ENCODE measurements at regions not wholly inside any gene's neighbourhood (a gene's known extent, or its start where the extent isn't known, plus 50 kb on each side); places are given as distances from the start of the nearest gene placed in this dataset.

GRCh38 chr5:135688385-135688784, 109.6 kb upstream of the CXCL14 start:
- Mint-ChIP-seq H3K9me3 (no peaks in the 10 kb centered on the region), H3K27ac (no peak overlapping the region), H3K36me3 (ENCODE audit: low read depth) (no peaks in the 10 kb centered on the region), H3K27me3 (peaks cover 4% of the 10 kb centered on the region), H3K4me3 (no peak overlapping the region), H3K4me1 (no peaks in the 10 kb centered on the region)
- no peak for DNase-seq
- ChIA-PET CTCF (no interaction called here), POLR2A (no interaction called here)

DNA sequence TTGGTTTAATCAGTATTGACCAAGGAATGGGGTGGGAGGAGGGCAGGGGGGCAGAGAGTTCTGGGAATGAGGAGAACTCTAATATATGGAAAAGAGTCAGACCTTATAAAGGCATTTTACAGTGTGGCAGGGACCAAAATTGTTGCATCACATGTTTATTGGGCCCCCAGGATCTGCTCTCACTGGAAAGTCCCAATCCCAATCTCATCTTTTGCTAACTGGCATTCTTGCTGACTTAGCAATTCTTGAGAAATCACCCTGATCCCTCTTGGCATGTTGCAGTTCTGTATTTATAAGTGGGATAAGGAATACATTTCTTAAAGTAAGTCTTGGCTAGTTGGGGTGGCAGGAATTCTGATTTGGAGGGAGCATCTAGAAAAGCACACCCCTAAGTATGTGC, 104.4 kb upstream of the CXCL14 start:
- DNase-seq, result no peak
- Mint-ChIP-seq H3K27me3 (no peaks in the 10 kb centered on the region), H3K27ac (no peak overlapping the region), H3K9me3 (peaks cover 5% of the 10 kb centered on the region), H3K4me3 (no peak overlapping the region), H3K36me3 (ENCODE audit: low read depth) (no peaks in the 10 kb centered on the region), H3K4me1 (no peaks in the 10 kb centered on the region)
- POLR2A ChIA-PET, result no interaction called here
- CTCF ChIA-PET, result no interaction called here

- no peak for DNase-seq
- CTCF ChIA-PET, result no interaction called here
- Mint-ChIP-seq H3K4me3 (no peak overlapping the region), H3K4me1 (no peaks in the 10 kb centered on the region), H3K36me3 (ENCODE audit: low read depth) (no peaks in the 10 kb centered on the region), H3K27ac (no peak overlapping the region), H3K9me3 (peaks cover 5% of the 10 kb centered on the region), H3K27me3 (peaks cover 9% of the 10 kb centered on the region)
- POLR2A ChIA-PET, result no interaction called here
Measured at GRCh38 chr5:135680713-135681112, 101.9 kb upstream of the CXCL14 start.

GRCh38 chr5:135678640-135679268, 100.0 kb upstream of the CXCL14 start:
- Mint-ChIP-seq H3K4me1 (no peaks in the 10 kb centered on the region), H3K9me3 (peaks cover 5% of the 10 kb centered on the region), H3K27me3 (peaks cover 13% of the 10 kb centered on the region), H3K36me3 (ENCODE audit: low read depth) (no peaks in the 10 kb centered on the region), H3K4me3 (no peak overlapping the region), H3K27ac (no peak overlapping the region)
- no peak for DNase-seq
- ChIA-PET CTCF (no interaction called here), POLR2A (no interaction called here)

DNA sequence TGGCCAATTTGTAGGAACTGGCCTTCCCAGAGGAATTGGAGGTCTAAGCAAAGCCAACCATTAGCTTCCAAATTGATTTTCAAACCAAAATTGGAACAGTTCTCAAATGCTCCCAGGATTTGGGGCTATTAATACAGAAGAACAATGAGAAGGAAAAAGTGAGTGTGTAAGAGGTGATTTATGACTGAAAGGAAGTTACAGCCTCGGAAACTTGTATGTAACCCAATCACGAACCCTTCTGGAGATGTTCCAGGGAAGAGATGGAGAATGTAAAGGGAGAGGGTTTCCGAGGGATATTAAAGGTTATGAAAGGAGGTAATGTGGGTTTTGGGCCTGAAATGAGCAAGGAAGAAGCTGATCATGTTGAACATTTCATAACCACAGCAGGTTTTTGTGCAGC, 93.2 kb upstream of the CXCL14 start:
- peaks cover 19% of the 10 kb centered on the region for H3K27me3 Mint-ChIP-seq
- H3K9me3 Mint-ChIP-seq, result no peaks in the 10 kb centered on the region
- POLR2A ChIA-PET, result no interaction called here

GRCh38 chr5:135671052-135671705, 92.4 kb upstream of the CXCL14 start:
- Mint-ChIP-seq H3K36me3 (ENCODE audit: low read depth) (no peaks in the 10 kb centered on the region), H3K27me3 (peaks cover 18% of the 10 kb centered on the region)
- CTCF ChIA-PET, result no interaction called here

More for the DNA sequence above, 93.2 kb upstream of the CXCL14 start:
- Mint-ChIP-seq H3K36me3 (ENCODE audit: low read depth) (no peaks in the 10 kb centered on the region), H3K4me1 (peaks cover 2% of the 10 kb centered on the region), H3K27ac (no peak overlapping the region), H3K4me3 (no peak overlapping the region)
- CTCF ChIA-PET, result no interaction called here
- no peak for DNase-seq

DNA sequence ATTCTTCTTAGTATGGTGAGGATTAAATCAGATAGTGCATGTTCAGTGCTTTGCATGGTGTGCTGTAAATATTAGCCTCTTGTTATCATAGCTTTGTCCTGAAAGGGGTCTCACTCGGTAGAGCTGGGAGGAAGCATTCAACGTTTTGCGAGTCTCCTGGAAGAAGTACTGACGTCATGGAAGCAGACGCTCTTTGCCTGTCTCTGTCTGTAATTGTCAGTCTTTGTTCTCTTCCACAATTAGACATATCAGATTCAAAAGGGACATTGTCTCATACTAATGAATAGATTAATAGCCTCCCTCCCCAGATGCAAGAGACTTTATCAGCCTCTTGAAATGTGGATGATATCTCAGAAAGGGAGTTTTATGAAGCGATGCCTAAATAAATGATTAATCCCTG, 91.8 kb upstream of the CXCL14 start:
- Mint-ChIP-seq H3K4me1 (peaks cover 2% of the 10 kb centered on the region), H3K27me3 (peaks cover 18% of the 10 kb centered on the region), H3K27ac (no peak overlapping the region), H3K9me3 (no peaks in the 10 kb centered on the region), H3K36me3 (ENCODE audit: low read depth) (no peaks in the 10 kb centered on the region), H3K4me3 (no peak overlapping the region)
- ChIA-PET CTCF (no interaction called here), POLR2A (no interaction called here)
- DNase-seq, result no peak

More at GRCh38 chr5:135671052-135671705, 92.4 kb upstream of the CXCL14 start:
- Mint-ChIP-seq H3K9me3 (no peaks in the 10 kb centered on the region), H3K27ac (no peak overlapping the region), H3K4me3 (no peak overlapping the region), H3K4me1 (peaks cover 2% of the 10 kb centered on the region)
- POLR2A ChIA-PET, result no interaction called here
- no peak for DNase-seq

GRCh38 chr5:135669416-135669815, 90.6 kb upstream of the CXCL14 start:
- no peak for DNase-seq
- no peaks in the 10 kb centered on the region for H3K9me3 Mint-ChIP-seq
- peaks cover 16% of the 10 kb centered on the region for H3K27me3 Mint-ChIP-seq
- H3K4me3 Mint-ChIP-seq, result no peak overlapping the region
- H3K27ac Mint-ChIP-seq, result no peak overlapping the region
- H3K36me3 Mint-ChIP-seq (ENCODE audit: low read depth), result no peaks in the 10 kb centered on the region
- ChIA-PET POLR2A (no interaction called here), CTCF (no interaction called here)
- H3K4me1 Mint-ChIP-seq, result peaks cover 2% of the 10 kb centered on the region

DNA sequence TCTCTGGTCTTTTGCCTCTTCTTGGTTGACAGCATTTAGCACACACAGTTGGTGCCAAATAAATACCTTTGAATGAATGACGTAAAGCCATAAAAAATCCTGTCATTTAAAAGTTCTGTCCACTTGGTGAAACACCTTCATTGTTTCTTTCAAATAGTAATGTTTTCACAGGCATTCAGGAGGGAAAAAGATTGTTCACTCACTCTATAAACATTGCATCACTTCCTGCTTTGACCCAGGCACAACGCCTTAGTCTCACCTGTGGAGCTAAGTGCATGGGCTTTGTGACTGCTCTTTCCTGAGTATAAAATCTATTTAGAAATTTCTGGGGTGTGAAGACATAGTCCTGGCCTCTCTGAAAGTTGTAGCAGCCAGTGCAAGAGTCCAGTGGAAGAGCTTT, 88.9 kb upstream of the CXCL14 start:
- no peak overlapping the region for H3K4me3 Mint-ChIP-seq
- peaks cover 10% of the 10 kb centered on the region for H3K27me3 Mint-ChIP-seq
- ChIA-PET POLR2A (no interaction called here), CTCF (no interaction called here)
- peaks cover 2% of the 10 kb centered on the region for H3K4me1 Mint-ChIP-seq
- H3K27ac Mint-ChIP-seq, result no peak overlapping the region
- H3K36me3 Mint-ChIP-seq (ENCODE audit: low read depth), result no peaks in the 10 kb centered on the region
- no peaks in the 10 kb centered on the region for H3K9me3 Mint-ChIP-seq
- DNase-seq, result no peak

GRCh38 chr5:135667204-135667603, 88.4 kb upstream of the CXCL14 start:
- Mint-ChIP-seq H3K27ac (no peak overlapping the region), H3K36me3 (ENCODE audit: low read depth) (no peaks in the 10 kb centered on the region), H3K4me1 (peaks cover 2% of the 10 kb centered on the region), H3K4me3 (no peak overlapping the region), H3K9me3 (no peaks in the 10 kb centered on the region), H3K27me3 (peaks cover 10% of the 10 kb centered on the region)
- DNase-seq, result no peak
- POLR2A ChIA-PET, result no interaction called here
- CTCF ChIA-PET, result interaction anchor here (1.0 kb wide), 1 partner anchor 8 kb away, joined by 3 read pairs; no protein-coding TSS in a partner anchor

- ChIA-PET POLR2A (no interaction called here), CTCF (no interaction called here)
- Mint-ChIP-seq H3K4me3 (no peak overlapping the region), H3K27ac (no peak overlapping the region), H3K36me3 (ENCODE audit: low read depth) (no peaks in the 10 kb centered on the region), H3K27me3 (peaks cover 6% of the 10 kb centered on the region), H3K9me3 (peaks cover 11% of the 10 kb centered on the region), H3K4me1 (peaks cover 2% of the 10 kb centered on the region)
- no peak for DNase-seq
Measured at GRCh38 chr5:135662683-135663082, 83.9 kb upstream of the CXCL14 start.

DNA sequence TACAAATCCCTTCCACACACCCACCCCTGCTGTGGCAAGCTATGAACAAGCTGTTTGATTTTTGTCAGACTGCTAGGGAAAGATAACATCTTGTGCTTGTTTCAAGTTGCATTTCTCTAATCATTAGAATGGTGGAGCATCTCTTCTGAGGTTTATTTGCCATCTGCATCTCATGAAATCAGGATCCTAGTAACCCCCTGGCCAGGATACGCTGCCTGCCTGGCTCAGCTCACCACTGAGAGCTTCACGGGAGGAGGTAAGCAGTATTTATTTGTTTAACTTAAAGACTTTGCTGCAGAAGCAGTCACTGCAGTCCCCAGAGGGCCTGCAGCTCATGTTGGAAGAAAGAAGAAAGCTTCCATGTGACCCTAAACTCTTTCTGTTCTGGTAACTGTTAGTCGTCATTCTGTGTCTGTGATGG, 83.3 kb upstream of the CXCL14 start:
- ChIA-PET CTCF (no interaction called here), POLR2A (no interaction called here)
- H3K27me3 Mint-ChIP-seq, result peaks cover 6% of the 10 kb centered on the region

DNA sequence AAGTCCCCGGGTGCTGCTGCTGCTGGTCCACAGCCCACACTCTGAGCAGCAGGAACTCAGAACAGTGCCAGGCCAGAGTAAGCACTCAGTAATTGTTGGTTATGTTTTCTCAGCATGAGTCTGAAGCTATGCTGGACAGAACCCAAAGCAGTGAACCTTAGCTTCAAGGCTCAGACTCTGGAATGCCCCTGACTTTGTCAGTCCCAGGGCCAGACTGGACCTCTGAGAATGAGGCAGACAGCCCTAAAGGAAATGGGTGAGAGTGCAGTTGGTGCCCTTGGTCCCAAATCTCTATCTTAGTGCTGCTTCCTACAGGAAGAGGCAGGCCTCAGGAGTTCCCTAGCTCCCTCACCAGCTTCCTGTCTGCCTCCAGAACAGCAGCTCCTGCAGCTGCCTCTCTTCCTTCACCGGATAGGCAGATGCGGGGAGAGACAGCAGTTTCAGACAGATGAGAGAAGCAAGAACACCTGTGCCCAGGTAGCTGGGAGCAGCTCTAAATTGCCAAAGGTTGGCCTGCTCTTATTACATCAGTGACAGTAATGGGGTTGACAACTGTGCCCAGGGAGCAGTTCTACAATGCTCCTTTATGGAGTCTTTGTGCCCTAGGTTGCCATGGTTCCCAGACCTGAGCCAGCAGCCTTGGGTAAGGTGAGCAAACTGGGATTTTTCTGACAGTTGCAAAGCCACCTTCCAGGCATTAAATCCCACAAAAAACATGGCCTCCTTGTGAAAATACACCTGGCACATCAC, 82.2 kb upstream of the CXCL14 start:
- Mint-ChIP-seq H3K27ac (no peak overlapping the region), H3K4me1 (no peaks in the 10 kb centered on the region), H3K4me3 (no peak overlapping the region), H3K9me3 (peaks cover 11% of the 10 kb centered on the region), H3K27me3 (peaks cover 3% of the 10 kb centered on the region), H3K36me3 (ENCODE audit: low read depth) (no peaks in the 10 kb centered on the region)
- CTCF ChIA-PET, result interaction anchor here (0.9 kb wide), 1 partner anchor 199 kb away, joined by 3 read pairs; no protein-coding TSS in a partner anchor
- POLR2A ChIA-PET, result no interaction called here
- DNase-seq, result no peak

More for the DNA sequence above, 83.3 kb upstream of the CXCL14 start:
- Mint-ChIP-seq H3K4me1 (no peaks in the 10 kb centered on the region), H3K4me3 (no peak overlapping the region), H3K36me3 (ENCODE audit: low read depth) (no peaks in the 10 kb centered on the region), H3K9me3 (peaks cover 11% of the 10 kb centered on the region), H3K27ac (no peak overlapping the region)
- DNase-seq, result no peak
